HG02588 (cell line): ENCODE measurements at regions not wholly inside any gene's neighbourhood (a gene's known extent, or its start where the extent isn't known, plus 50 kb on each side); places are given as distances from the start of the nearest gene placed in this dataset.

Experiments
- ATAC-seq: cut with Tn5 transposase; IDR thresholded peaks from one replicate; pipeline ENCODE4 v1.9.1; 2021; ENCODE audit warnings: mild to moderate bottlenecking, moderate library complexity; ENCODE audit not compliant: unreplicated experiment

DNA sequence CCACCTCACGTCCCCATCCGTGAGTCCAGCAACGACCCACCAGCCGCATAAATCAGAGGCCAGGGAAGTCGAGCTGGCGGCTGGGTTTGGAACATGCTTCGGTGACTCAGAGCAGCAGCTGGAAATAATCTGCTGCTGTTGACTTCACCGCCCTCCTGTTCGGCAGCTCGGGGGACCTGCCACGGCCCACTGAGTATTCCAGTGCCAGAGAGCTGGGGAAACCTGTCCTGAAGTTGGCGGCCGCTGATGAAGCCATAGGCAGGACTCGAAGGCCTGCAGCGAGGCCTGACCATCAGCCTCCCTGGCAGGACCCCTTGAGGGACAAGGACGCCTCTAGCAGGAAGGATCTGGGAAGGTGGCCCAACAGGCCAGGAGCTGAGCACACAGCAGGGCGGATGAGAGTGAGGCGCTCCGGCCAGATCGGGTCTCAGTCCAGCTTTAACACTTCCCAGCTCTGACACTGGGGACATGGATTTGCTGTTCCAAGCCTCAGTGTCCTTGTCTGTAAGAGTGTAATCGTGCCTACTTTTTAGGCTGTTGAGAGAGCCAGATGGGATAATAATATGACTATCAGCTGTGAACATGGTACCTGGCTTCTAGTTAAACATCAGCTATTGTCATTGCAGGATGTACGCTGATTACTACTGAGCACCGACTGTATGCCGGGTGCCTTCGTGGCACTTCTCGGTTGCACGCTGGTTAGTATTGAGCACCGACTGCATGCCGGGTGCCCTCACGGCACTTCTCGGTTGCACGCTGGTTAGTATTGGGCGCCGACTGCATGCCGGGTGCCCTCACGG lies 50.4 kb upstream of the CIBAR2 start:
- ATAC-seq, result no peak

DNA sequence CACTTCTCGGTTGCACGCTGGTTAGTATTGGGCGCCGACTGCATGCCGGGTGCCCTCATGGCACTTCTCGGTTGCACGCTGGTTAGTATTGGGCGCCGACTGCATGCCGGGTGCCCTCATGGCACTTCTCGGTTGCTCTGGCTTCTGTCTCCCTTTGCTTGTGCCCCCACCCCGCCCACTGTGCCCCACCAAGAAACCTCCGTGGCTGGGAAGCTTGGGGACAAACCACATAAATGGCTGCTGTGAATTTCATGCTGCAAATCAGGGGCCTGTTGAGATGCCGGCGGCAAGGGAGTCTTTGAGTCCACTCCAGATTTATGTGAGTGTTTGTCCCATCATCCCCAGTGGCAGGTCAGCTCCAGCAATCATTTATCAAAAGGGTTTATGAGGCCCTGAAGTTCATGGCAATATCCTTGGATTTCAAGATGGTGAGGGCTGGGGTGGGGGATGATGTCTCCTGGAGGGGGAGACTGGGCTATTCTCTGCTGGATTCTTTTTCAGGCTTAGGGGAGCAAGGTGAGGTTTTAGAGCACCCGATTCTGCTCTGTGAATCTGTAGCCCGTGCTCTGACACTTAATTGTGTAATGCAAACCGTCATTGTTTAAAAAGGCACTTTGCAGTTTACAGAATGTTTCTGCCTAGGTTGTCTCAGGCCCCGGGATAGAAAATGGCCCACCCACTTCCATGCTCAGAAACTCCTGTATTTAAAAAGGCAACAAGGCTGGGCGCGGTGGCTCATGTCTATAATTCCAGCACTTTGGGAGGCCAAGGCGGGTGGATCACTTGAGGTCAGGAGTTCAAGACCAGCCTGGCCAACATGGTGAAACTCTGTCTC lies 51.2 kb upstream of the CIBAR2 start:
- ATAC-seq, result no peak

GRCh38 chr16:85164431-85164830 lies 52.2 kb upstream of the CIBAR2 start:
- no peak for ATAC-seq

GRCh38 chr16:85164838-85165516 lies 52.7 kb upstream of the CIBAR2 start:
- no peak for ATAC-seq

GRCh38 chr16:85165781-85166180 lies 53.5 kb upstream of the CIBAR2 start:
- ATAC-seq, result no peak

DNA sequence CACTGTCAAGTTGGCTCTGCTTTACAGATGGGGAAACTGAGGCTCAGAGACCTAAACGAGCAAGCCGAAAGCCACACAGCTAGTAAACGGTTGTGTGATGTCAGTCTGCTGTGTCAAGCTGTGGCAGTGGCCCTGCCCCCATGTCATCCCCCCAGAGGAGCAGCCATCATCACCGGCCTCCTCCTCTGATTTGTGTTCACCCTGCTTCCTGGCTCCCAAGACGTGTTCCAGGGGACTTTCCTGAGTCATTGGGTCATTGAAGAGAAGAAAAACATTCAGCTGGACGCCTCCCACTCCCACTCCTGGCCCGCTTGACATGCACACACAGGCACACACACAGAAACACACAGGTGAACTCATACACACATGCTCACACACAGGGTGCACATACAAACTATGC lies 54.0 kb upstream of the CIBAR2 start:
- no peak for ATAC-seq

DNA sequence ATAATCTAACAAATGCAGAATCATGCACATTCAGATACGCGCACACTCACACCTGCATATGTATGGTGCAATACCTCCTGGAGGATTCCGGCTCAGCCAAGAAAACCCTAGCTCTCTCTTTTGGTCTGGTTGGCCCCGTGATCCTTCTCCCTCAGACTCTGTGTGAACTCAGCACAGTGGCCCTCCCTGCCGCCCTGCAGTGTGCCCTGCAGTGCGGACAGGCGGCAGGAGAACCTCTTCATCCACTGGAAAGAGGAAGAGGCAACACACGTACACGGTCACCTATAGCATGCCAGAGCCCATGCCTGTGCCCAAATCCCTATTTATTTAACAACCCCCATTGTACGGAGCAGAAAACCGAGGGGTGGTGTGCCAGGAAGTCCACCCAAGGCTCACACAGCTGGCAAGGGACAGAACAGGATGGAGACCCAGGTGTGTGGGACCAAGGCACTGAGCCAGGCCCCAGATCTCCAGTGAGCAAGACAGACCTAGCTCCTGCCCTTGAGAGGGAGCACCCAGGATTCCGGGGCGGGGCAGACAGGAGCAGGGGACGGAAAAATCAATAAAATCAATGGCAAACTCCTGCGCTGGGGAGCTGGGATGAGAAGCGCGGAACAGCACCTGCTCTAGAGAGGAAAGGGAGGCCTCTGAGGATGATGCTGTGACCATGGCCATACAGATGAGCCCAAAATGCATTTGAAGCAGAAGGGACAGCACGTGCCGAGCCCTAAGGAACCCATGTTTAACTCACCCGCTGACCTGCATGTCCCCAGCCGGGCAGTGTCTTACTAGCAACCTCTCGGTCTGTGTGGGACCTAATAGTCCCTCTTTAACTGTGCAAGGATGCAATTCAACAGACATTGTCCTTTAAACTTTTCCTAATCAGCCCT lies 54.7 kb upstream of the CIBAR2 start:
- no peak for ATAC-seq

GRCh38 chr16:85167589-85168537 lies 55.6 kb upstream of the CIBAR2 start:
- ATAC-seq, result no peak

- no peak for ATAC-seq
Measured at GRCh38 chr16:85168732-85169256, 56.5 kb upstream of the CIBAR2 start.

- no peak for ATAC-seq
Measured at GRCh38 chr16:85169333-85170065, 57.2 kb upstream of the CIBAR2 start.

DNA sequence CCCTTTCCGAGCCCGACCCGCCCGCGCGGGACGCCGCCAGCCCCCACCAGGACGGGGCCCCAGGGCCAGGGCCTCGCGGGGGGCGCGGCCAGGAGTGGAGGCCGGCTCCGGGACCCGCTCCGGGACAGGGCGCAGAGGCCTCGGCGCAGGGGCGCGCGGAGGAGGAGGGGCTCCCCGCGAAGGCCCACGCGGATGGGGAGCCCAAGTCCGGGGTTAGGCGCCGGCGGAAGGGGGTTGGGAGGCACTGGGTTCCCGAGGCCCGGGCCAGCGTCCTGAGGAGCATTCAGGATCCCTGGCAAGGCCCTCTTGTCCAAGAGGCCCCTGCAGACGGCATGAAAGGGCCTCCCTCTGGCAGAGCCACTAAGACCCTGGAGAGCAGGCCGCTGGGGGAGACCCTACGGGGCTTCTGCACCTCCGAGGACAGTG lies 57.8 kb upstream of the CIBAR2 start:
- ATAC-seq, result no peak

DNA sequence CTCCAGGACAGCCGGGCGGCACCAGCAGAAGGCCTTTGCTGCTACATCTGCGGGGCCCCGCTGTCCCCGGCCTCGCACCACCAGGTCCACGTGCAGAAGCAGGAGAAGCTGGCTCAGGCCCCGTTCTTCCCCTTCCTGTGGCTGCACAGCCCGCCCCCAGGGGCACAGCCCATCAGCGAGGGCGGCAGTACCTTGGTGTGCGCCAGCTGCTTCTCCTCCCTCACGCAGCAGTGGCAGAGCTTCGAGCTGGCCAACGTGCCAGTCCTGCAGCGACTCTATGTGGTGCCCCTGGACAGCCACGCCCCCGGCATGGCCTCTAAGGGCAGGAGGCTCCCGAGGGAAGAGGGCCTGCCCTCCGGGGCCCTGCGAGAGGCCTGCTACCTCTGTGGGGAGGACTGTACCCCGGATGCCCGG lies 58.3 kb upstream of the CIBAR2 start:
- ATAC-seq, result no peak

GRCh38 chr16:85171004-85171758 lies 58.9 kb upstream of the CIBAR2 start:
- ATAC-seq, result no peak

DNA sequence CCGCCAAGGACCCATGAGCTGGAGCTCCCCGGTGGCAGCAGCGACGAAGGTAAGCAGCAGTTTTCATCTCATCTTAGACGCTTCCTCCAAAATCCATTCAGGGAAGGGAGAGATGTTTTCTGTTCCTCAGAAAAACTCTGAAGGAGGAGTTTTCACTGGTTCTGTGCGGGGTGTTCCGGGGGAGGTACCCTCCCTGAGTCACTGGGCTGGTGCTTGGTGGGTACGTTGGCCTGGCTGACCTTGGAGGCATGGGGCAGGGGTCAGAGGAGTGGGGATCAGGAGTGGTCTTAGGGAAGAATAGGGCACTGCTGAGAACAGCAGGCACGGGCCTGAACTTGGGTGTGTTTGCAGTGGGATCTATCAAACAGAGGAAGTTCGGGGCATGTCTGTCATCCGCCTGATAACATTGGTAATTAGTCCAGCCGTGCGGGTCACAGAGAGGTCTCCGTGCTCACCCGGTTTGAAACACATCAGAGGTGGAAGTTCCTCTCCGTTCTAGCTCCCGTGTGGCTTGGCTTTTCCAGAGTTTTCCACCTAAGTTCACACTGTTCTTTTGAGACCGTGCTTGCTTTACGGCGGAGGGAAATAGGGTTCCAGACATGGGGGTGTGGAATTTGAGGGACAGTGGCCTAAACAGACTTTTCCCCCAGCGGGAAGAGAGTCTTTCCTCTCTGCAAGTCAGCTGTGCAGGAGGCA lies 59.6 kb upstream of the CIBAR2 start:
- no peak for ATAC-seq

DNA sequence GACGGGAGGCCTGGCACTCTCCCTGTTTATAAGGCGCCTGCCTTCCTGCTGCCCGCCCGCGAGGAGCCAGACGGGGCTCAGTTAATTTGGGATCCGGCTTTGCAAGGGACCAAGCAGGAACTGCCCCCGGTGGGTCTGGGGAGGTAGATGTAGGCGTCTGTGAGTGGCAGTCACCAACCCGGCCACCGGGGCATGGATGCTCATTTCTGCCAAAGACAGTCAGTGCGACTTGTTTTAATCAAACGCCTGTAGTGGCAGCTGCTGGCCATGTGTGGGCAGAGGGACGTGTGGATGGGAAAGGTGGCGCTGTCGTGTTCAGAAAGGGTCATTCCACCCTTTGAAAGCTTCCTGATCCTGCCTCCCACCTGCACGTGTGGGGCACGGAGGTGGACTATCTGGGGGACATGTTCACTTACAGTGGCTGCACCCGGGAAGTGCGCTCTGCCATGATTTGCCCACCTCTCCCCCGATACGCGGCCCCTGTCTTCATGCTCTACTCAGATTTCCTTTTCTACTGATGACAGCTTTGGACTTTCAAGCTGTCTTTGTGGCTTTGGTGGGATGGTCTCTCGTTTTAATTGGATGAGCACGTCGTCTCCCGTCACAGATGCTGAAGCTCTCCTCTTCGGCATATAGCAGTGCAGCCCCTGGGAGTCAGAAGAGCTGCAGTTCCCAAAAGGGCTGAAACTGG lies 60.3 kb upstream of the CIBAR2 start:
- ATAC-seq, result no peak

DNA sequence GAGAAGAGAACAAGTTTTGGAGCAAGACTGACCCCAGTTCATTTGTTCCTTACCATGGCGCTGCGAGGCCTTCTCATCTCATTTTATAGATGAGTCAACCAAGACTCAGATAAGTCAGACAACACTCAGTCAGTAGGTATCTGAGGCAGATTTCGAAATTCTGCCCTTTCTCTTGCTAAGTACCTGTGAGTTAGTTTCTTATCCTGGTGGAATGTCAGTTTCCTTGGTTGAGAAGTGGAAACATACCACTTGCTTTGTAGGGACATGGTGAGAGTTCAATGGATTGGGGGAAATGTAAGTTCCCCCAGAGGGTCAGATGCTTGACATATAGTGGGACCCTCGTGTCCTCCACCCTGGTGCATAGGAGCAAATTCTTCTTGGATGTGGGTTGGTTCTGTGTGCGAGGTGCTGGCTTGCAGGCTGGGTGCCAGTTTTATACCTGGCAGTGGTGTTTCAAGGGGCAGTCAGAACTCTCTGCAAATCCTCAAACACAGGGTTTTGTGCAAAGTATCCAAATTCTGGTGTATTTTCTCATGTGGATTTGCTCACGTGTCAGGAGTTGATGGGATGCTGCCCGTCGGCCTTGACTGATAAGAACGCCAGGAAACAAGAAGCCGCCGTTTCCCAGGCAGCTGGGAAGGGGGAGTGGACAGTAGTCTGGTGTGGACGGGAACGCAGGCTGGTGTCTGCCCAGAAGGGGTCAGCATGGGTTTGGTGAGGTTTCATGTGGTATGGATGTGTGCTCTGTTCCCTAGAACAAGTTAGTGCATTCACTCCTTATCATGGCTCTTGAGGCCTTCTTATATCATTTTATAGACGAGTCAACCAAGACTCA lies 61.1 kb upstream of the CIBAR2 start:
- ATAC-seq, result no peak
